IMR-90 (cell line): ENCODE measurements at regions not wholly inside any gene's neighbourhood (a gene's known extent, or its start where the extent isn't known, plus 50 kb on each side); places are given as distances from the start of the nearest gene placed in this dataset.

Experiments used
- ATAC-seq: fragments of 200-7000 bp; cut with Tn5 transposase; 2 replicates; pipeline ENCODE4 v1.9.1; 2020; ENCODE audit warnings: low read depth, mild to moderate bottlenecking, moderate library complexity
- BruUV-seq: library from RNA; stranded (reverse); fragments of 400-500 nt; replicated peaks from 2 replicates; lab custom pipeline; 2021; lab: Mats Ljungman, UMichigan
- CTCF ChIA-PET: fragments of 300-600 bp; formaldehyde crosslinking; extraction: SDS; loops from one replicate; lab custom pipeline; 2021; ENCODE audit warnings: antibody characterized with exemption; lab: Yijun Ruan, JAX
- POLR2A ChIA-PET: fragments of 300-600 bp; sonication (Branson Sonifier 250); formaldehyde crosslinking; loops from one replicate; lab custom pipeline; 2022; ENCODE audit warnings: antibody characterized with exemption; ENCODE audit not compliant: unreplicated experiment; lab: Charles Lee
- DNase-seq: peaks from one replicate; pipeline ENCODE4 v3.0.0; 2013
- H2AFZ ChIP-seq: replicated peaks from 2 replicates; pipeline ENCODE3; 2013; ENCODE audit warnings: low read length, mild to moderate bottlenecking; ENCODE audit not compliant: poor library complexity
- H2AK5ac ChIP-seq: 2 replicates; pipeline ENCODE4 v1.6.1; 2013; ENCODE audit warnings: low read depth, low read length, inconsistent platforms
- H2AK9ac ChIP-seq: replicated peaks from 2 replicates; pipeline ENCODE3; 2013; ENCODE audit warnings: mild to moderate bottlenecking, low read depth, low read length, moderate library complexity; ENCODE audit not compliant: poor library complexity
- H2BK120ac ChIP-seq: 2 replicates; pipeline ENCODE4 v1.6.1; 2013; ENCODE audit warnings: low read depth, low read length, inconsistent platforms
- H2BK15ac ChIP-seq: 3 replicates; pipeline ENCODE4 v1.6.1; 2013; ENCODE audit warnings: low read depth, low read length, inconsistent platforms
- H2BK20ac ChIP-seq: 2 replicates; pipeline ENCODE4 v1.6.1; 2013; ENCODE audit warnings: low read depth, mild to moderate bottlenecking, inconsistent platforms, low read length, moderate library complexity
- H2BK5ac ChIP-seq: 2 replicates; pipeline ENCODE4 v1.6.1; 2013; ENCODE audit warnings: mild to moderate bottlenecking, low read depth, low read length, inconsistent platforms; ENCODE audit not compliant: poor library complexity, severe bottlenecking
- H3K14ac ChIP-seq: replicated peaks from 2 replicates; pipeline ENCODE4 v1.6.1; 2013; ENCODE audit warnings: low read depth, low read length, inconsistent platforms
- H3K18ac ChIP-seq: 2 replicates; pipeline ENCODE4 v1.6.1; 2013; ENCODE audit warnings: low read depth, low read length, control low read depth
- H3K23ac ChIP-seq: 2 replicates; pipeline ENCODE4 v1.6.1; 2013; ENCODE audit warnings: low read depth, low read length, inconsistent platforms
- H3K27ac ChIP-seq: 2 replicates; pipeline ENCODE4 v1.5.1; 2013; ENCODE audit warnings: mild to moderate bottlenecking, control low read depth, low read length; ENCODE audit not compliant: insufficient read depth
- H3K27me3 ChIP-seq: 2 replicates; pipeline ENCODE4 v1.6.1; 2013; ENCODE audit warnings: low read length; ENCODE audit not compliant: control insufficient read depth, insufficient read depth
- H3K36me3 ChIP-seq: 2 replicates; pipeline ENCODE4 v1.6.1; 2013; ENCODE audit warnings: low read length, mixed read lengths; ENCODE audit not compliant: control insufficient read depth, insufficient read depth
- H3K4ac ChIP-seq: 2 replicates; pipeline ENCODE4 v1.6.1; 2013; ENCODE audit warnings: low read depth, low read length, inconsistent platforms
- H3K4me1 ChIP-seq: 2 replicates; pipeline ENCODE4 v1.6.1; 2013; ENCODE audit warnings: low read length, mixed read lengths; ENCODE audit not compliant: control insufficient read depth, insufficient read depth
- H3K4me2 ChIP-seq: 2 replicates; pipeline ENCODE4 v1.6.1; 2013; ENCODE audit warnings: low read depth, mild to moderate bottlenecking, control low read depth, low read length, moderate library complexity
- H3K4me3 ChIP-seq: 2 replicates; pipeline ENCODE4 v1.5.1; 2013; ENCODE audit warnings: low read depth, mild to moderate bottlenecking, control low read depth, low read length, moderate library complexity; ENCODE audit not compliant: insufficient read depth
- H3K56ac ChIP-seq: 2 replicates; pipeline ENCODE4 v1.6.1; 2013; ENCODE audit warnings: low read length, inconsistent platforms; ENCODE audit not compliant: insufficient read depth; ENCODE audit errors: extremely low read depth
- H3K79me1 ChIP-seq, 2 experiments: 2 replicates each; pipeline ENCODE4 v1.6.1; 2013; ENCODE audit warnings: low read length in 2 of 2, inconsistent platforms in 1 of 2, low read depth in 1 of 2
- H3K9ac ChIP-seq: 2 replicates; pipeline ENCODE4 v1.6.1; 2013; ENCODE audit warnings: low read depth, low read length, control low read depth
- H3K9me1 ChIP-seq: 2 replicates; pipeline ENCODE4 v1.6.1; 2013; ENCODE audit warnings: low read length, inconsistent platforms; ENCODE audit not compliant: insufficient read depth
- H3K9me3 ChIP-seq: 2 replicates; pipeline ENCODE4 v1.6.1; 2013; ENCODE audit warnings: low read length; ENCODE audit not compliant: control insufficient read depth, insufficient read depth
- H4K20me1 ChIP-seq: 2 replicates; pipeline ENCODE4 v1.6.1; 2013; ENCODE audit warnings: low read length, inconsistent platforms; ENCODE audit not compliant: insufficient read depth
- H4K5ac ChIP-seq: 2 replicates; pipeline ENCODE4 v1.6.1; 2013; ENCODE audit warnings: mild to moderate bottlenecking, low read depth, low read length, control low read depth
- H4K8ac ChIP-seq, 2 experiments: 2 replicates each; pipeline ENCODE4 v1.6.1; 2013; ENCODE audit warnings: low read depth in 2 of 2, low read length in 2 of 2, control low read depth in 1 of 2, inconsistent platforms in 1 of 2
- H4K91ac ChIP-seq: 2 replicates; pipeline ENCODE4 v1.6.1; 2013; ENCODE audit warnings: low read depth, low read length, inconsistent platforms; ENCODE audit not compliant: insufficient read depth
- BHLHE40 ChIP-seq: fragments of 150-350 bp; IDR thresholded peaks from 2 replicates; pipeline ENCODE4 v1.6.1; 2016; ENCODE audit warnings: mild to moderate bottlenecking, low read depth, low read length
- FOS ChIP-seq: fragments of 150-350 bp; IDR thresholded peaks from 2 replicates; pipeline ENCODE4 v1.6.1; 2016; ENCODE audit warnings: low read depth, low read length
- MAFK ChIP-seq: IDR thresholded peaks from 2 replicates; pipeline ENCODE4 v1.6.1; 2012; ENCODE audit warnings: low read depth, low read length, improper control_type of control experiment
- RFX5 ChIP-seq: IDR thresholded peaks from 2 replicates; pipeline ENCODE4 v1.8.0; 2012; ENCODE audit warnings: low read depth, mild to moderate bottlenecking, low read length, moderate library complexity
- USF2 ChIP-seq: fragments of 150-350 bp; IDR thresholded peaks from 2 replicates; pipeline ENCODE4 v1.6.1; 2017; ENCODE audit warnings: mild to moderate bottlenecking, antibody characterized with exemption, low read length, low read depth
- WGBS, 2 experiments: methylation state at CpG; one replicate each; pipeline versions ENCODE4 v1.1.5 to v1.1.7; 2013; ENCODE audit warnings: missing lambda C conversion rate in 2 of 2; ENCODE audit not compliant: insufficient read length in 1 of 2; ENCODE audit errors: extremely low coverage in 2 of 2; 5-methylcytosine and 5-hydroxymethylcytosine counted together
- dilution Hi-C: fragments of 300-500 bp; cut with HindIII; formaldehyde crosslinking; loops from one replicate; pipeline ENCODE4 v1.14.3; 2018; ENCODE audit warnings: low sequenced_read_pairs; ENCODE audit not compliant: unreplicated experiment
- in situ Hi-C: fragments of 300-500 bp; cut with MboI; formaldehyde crosslinking; loops from 3 replicates; pipeline ENCODE4 v1.14.3; 2019; ENCODE audit warnings: low sequenced_read_pairs, inconsistent platforms, mixed read lengths
- intact Hi-C: fragments of 100-400 bp; cut with micrococcal nuclease; formaldehyde crosslinking; loops from 2 replicates; pipeline ENCODE4 v1.10.0; 2022

DNA sequence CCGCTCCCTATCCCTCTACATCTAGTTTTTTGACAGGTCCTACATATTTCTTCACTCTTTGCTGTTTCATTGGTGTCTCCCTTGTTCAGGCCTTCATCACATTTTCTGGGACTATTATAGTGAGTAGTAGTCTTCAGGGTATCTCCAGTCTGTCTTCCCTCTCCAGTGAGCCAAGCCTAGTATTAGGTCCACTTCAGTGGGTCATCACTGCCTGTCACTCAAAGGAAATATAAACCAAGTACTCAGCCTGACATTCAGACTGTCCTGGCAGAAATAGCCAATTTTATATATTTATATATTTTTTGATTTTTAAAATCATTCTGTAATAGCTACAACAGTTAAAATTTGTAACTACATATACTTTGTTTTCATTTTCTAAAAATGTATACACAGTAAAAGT, 137.8 kb downstream of the CYB561 start:
- intact Hi-C loops (no loop called here), dilution Hi-C loops (no loop called here), in situ Hi-C loops (no loop called here)
- Histone ChIP-seq H3K79me1 (peaks cover 33 to 39% of the 10 kb centered on the region in 2 experiments), H3K4me1 (no peaks in the 10 kb centered on the region), H3K18ac (no peak overlapping the region), H3K9me3 (no peaks in the 10 kb centered on the region), H4K5ac (no peak overlapping the region), H2BK5ac (no peak overlapping the region), H3K4me3 (no peak overlapping the region), H3K4me2 (no peak overlapping the region), H3K27ac (no peak overlapping the region), H3K9ac (no peak overlapping the region), H4K20me1 (no peaks in the 10 kb centered on the region; the same call in 1 of the 2 replicates), H3K4ac (peak overlapping the region; percentile 29; the same call in 1 of the 2 replicates), H4K91ac (no peak overlapping the region), H3K23ac (no peak overlapping the region), H2AK5ac (no peak overlapping the region), H2BK20ac (no peak overlapping the region; the same call in 1 of the 2 replicates), H3K14ac (peak overlapping the region; percentile 52; the same call in 1 of the 2 replicates), H2AFZ (no peak overlapping the region), H3K27me3 (no peaks in the 10 kb centered on the region), H2BK120ac (no peak overlapping the region), H2AK9ac (no peak overlapping the region), H3K36me3 (peaks cover 10% of the 10 kb centered on the region; the same call in 1 of the 2 replicates), H2BK15ac (no peak overlapping the region), H3K56ac (no peak overlapping the region), H3K9me1 (peaks cover 7% of the 10 kb centered on the region; the same call in 1 of the 2 replicates), H4K8ac (no peak overlapping the region)
- CTCF ChIA-PET = no interaction called here
- no peak for TF ChIP-seq USF2
- TF ChIP-seq BHLHE40 = no peak
- TF ChIP-seq RFX5 = no peak
- no peak for TF ChIP-seq MAFK
- TF ChIP-seq FOS = no peak
- ATAC-seq (no peak), DNase-seq (no peak)
- WGBS, 2 experiments = no CpG with 5 or more reads among the region's 1 CpG
- POLR2A ChIA-PET = no interaction called here
- no TSS peak for BruUV-seq
